ENCODE measurements at regions not wholly inside any gene's neighbourhood (a gene's known extent, or its start where the extent isn't known, plus 50 kb on each side); places are given as distances from the start of the nearest gene placed in this dataset.

DNA sequence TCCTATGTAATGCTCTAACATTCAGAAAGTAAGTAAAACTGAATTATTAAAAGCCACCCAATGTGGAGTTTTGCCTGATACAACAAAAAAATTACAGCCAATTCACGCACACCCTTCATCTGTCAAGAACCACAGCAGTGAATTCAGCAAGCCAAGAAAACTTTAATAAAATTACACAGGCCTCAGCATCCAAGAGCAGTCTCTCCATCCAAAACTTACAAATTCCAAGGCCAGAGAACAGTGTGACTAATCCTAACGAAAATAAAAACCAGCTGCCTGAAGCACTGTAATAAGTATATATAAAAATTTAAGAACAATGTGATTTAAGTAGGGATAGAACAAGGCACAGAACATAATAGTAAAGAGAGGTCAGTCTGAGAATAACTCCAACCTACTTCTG, 54.2 kb downstream of the SIX6 start:
- no peak overlapping the region for H3K4me3 Mint-ChIP-seq
- H3K27ac Mint-ChIP-seq, result no peak overlapping the region
- H3K27me3 Mint-ChIP-seq, result peaks cover 17% of the 10 kb centered on the region
- no peak for DNase-seq
- no peaks in the 10 kb centered on the region for H3K36me3 Mint-ChIP-seq (ENCODE audit: low read depth)
- H3K4me1 Mint-ChIP-seq, result no peaks in the 10 kb centered on the region
- ChIA-PET POLR2A (no interaction called here), CTCF (no interaction called here)
- H3K9me3 Mint-ChIP-seq, result no peaks in the 10 kb centered on the region

DNA sequence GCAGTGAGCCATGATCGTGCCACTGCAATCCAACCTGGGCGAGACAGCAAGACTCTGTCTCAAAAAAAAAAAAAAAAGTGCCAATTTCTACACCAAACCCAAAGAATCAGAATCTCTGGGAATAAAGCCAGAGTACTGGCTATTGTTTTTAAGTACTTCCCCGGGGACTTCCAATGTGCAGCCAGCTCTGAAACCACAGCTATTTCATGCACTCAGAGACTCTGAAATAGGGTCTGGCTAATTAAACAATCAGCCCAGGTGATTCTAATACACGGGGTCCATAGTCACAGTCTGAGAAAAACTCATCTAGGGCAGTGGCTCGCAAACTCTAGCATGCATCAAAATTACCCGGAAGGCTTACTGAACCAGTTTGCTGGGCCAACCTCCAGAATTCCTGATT, 56.3 kb downstream of the SIX6 start:
- H3K4me3 Mint-ChIP-seq, result no peak overlapping the region
- ChIA-PET CTCF (interaction anchor here (0.6 kb wide), 1 partner anchor 380 kb away, joined by 3 read pairs; no protein-coding TSS in a partner anchor), POLR2A (no interaction called here)
- no peaks in the 10 kb centered on the region for H3K9me3 Mint-ChIP-seq
- no peaks in the 10 kb centered on the region for H3K4me1 Mint-ChIP-seq
- H3K27ac Mint-ChIP-seq, result no peak overlapping the region
- no peak for DNase-seq
- no peaks in the 10 kb centered on the region for H3K36me3 Mint-ChIP-seq (ENCODE audit: low read depth)
- H3K27me3 Mint-ChIP-seq, result peaks cover 17% of the 10 kb centered on the region

DNA sequence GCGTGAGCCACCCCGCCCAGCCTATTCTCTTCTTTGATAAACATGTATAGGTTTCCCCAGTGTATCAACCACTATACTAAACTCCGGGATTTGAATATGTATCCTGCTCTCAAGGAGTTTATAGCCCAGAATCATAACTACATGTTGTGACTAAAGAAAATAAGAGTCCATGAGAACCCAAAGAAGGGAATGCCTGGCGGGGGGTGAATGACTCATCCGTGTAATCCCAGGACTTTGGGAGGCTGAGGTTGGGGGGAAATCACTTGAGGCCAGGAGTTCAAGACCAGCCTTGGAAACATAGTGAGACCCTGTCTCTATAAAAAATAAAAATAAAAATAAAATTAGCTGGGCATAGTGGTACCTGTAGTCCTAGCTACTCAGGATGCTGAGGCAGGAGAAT, 57.2 kb downstream of the SIX6 start:
- no peak overlapping the region for H3K4me3 Mint-ChIP-seq
- peaks cover 16% of the 10 kb centered on the region for H3K27me3 Mint-ChIP-seq
- CTCF ChIA-PET, result no interaction called here
- H3K36me3 Mint-ChIP-seq (ENCODE audit: low read depth), result no peaks in the 10 kb centered on the region
- DNase-seq, result no peak
- no peaks in the 10 kb centered on the region for H3K4me1 Mint-ChIP-seq
- POLR2A ChIA-PET, result no interaction called here
- no peaks in the 10 kb centered on the region for H3K9me3 Mint-ChIP-seq
- no peak overlapping the region for H3K27ac Mint-ChIP-seq

DNA sequence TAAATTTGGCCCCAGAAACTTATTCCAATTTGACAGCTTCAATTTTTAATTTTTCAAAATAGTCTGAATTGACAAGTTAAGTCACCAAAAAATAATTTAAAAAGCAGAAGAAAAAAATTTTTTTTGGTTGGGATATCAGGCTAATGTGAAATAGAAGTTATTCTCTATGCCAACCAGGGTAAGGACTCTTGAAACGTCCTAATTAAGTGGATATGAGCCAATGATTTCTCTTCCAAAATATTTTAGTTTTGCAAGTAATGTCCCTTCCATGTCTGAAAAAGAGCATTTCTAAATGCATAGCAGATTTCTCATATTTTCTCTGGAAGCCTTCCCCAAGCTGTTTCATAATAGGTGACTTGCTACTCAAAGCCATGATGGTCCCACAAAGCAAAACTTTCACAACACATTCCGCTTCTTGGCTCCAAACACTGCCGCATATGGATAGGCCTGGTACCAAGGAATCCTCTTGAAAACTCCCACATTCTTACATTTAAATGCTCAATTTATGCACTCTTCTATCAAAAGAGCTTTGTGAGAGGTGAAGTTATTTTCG, 65.1 kb downstream of the SIX6 start:
- Mint-ChIP-seq H3K36me3 (ENCODE audit: low read depth) (no peaks in the 10 kb centered on the region), H3K4me1 (no peaks in the 10 kb centered on the region), H3K27me3 (peaks cover 15% of the 10 kb centered on the region), H3K4me3 (no peak overlapping the region), H3K27ac (no peak overlapping the region), H3K9me3 (no peaks in the 10 kb centered on the region)
- DNase-seq, result no peak
- CTCF ChIA-PET, result no interaction called here
- POLR2A ChIA-PET, result no interaction called here

DNA sequence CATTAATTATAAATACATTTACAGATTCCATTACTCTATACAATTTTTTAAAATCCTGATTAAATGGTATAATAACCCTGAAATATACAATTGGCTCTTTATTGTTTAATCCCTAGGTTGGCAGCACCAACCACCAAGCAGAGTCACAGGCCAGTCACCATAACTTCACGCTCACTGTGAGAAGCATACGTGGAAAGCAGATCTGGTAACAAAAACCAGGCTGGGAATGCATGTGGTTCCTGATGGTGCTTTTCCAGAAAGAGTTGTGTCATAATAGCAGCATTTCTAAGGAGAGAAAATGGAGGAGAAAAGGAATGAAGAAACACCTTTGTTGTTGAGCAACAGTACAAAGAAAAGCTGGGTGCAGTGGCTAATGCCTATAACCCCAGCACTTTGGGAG, 66.1 kb downstream of the SIX6 start:
- ChIA-PET CTCF (interaction anchor here (1.3 kb wide), 1 partner anchor 19 kb away, joined by 3 read pairs; no protein-coding TSS in a partner anchor), POLR2A (no interaction called here)
- H3K9me3 Mint-ChIP-seq, result no peaks in the 10 kb centered on the region

DNA sequence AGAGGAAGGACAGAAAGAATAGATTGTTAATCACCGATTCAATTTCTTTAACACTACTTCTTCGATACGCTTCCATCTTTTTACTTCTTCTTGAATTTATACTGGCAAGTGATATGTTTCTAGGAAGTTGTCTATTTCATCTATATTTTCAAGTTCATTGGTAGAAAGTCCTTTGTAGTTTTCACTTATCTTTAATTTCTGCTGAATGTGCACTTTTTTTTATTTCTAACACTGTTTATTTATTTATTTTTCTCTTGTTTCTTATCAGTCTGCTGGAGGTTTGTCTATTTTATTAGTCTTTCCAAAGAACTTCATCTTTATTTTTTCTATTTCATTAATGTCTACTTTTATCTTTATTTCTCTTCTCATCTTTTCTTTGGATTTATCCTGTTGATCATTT, 63.6 kb downstream of the SIX1 start:
- Mint-ChIP-seq H3K4me3 (no peak overlapping the region), H3K9me3 (no peaks in the 10 kb centered on the region), H3K27me3 (peaks cover 20% of the 10 kb centered on the region), H3K4me1 (no peaks in the 10 kb centered on the region), H3K36me3 (ENCODE audit: low read depth) (no peaks in the 10 kb centered on the region), H3K27ac (no peak overlapping the region)
- POLR2A ChIA-PET, result no interaction called here
- CTCF ChIA-PET, result interaction anchor here (0.6 kb wide), 1 partner anchor 590 kb away, joined by 3 read pairs; no protein-coding TSS in a partner anchor
- DNase-seq, result no peak

More for the DNA sequence above, 66.1 kb downstream of the SIX6 start:
- no peaks in the 10 kb centered on the region for H3K4me1 Mint-ChIP-seq
- H3K36me3 Mint-ChIP-seq (ENCODE audit: low read depth), result no peaks in the 10 kb centered on the region
- H3K27me3 Mint-ChIP-seq, result peaks cover 21% of the 10 kb centered on the region
- no peak overlapping the region for H3K4me3 Mint-ChIP-seq
- no peak overlapping the region for H3K27ac Mint-ChIP-seq
- DNase-seq, result no peak

DNA sequence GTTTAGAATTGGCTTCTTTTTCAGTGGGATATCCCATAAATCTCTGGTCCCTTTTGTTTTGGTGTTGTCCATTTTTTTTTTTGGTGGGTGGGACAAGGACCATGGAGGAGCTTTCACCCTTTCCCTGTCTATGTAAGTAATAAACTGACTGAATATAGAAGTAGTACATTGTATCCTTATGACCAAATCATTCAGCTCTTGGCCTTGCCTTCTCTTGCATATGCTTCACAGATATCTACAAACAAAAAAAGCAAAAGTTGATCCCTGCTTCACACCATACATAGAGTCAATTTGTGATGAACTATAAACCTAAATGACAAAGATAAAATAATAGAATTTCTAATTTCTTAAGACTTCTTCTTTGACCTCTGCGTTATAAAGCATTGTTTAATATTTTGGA, 59.8 kb downstream of the SIX1 start:
- no peak overlapping the region for H3K27ac Mint-ChIP-seq
- no peaks in the 10 kb centered on the region for H3K36me3 Mint-ChIP-seq (ENCODE audit: low read depth)
- no peak for DNase-seq
- H3K9me3 Mint-ChIP-seq, result no peaks in the 10 kb centered on the region
- H3K4me3 Mint-ChIP-seq, result no peak overlapping the region
- POLR2A ChIA-PET, result no interaction called here
- peaks cover 24% of the 10 kb centered on the region for H3K27me3 Mint-ChIP-seq
- no peaks in the 10 kb centered on the region for H3K4me1 Mint-ChIP-seq
- CTCF ChIA-PET, result interaction anchor here (0.6 to 0.7 kb wide), 3 partner anchors 10 to 1093 kb away, joined by 3 to 6 read pairs (median 3); no protein-coding TSS in a partner anchor

DNA sequence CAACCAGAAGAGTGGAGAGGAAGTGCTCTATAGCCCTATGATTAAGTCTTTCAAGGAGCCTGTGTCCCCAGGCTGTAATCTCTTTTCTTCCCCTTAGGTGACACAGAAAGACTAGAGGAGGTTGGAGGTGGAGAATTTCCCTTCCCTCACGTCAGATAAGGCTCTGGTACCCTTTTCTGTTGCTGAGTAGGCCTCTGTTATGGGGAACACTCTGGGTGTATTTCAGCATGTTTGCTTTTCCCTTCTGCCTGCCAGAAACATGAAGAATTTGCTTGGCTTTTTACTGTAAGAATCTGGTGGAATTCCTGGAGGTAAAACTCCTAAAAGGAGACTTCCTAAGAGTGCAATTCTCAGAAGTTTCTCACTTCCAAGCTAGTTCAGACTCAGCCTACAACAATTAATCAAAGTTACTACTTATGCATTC, 58.3 kb downstream of the SIX1 start:
- POLR2A ChIA-PET, result interaction anchor here (0.7 kb wide), 1 partner anchor 487 kb away, joined by 3 read pairs; no protein-coding TSS in a partner anchor
- CTCF ChIA-PET, result no interaction called here

More for the DNA sequence above, 58.3 kb downstream of the SIX1 start:
- H3K9me3 Mint-ChIP-seq, result no peaks in the 10 kb centered on the region
- peaks cover 21% of the 10 kb centered on the region for H3K27me3 Mint-ChIP-seq
- H3K27ac Mint-ChIP-seq, result no peak overlapping the region
- H3K4me3 Mint-ChIP-seq, result no peak overlapping the region
- DNase-seq, result no peak
- no peaks in the 10 kb centered on the region for H3K36me3 Mint-ChIP-seq (ENCODE audit: low read depth)
- no peaks in the 10 kb centered on the region for H3K4me1 Mint-ChIP-seq

Data from activated CD4-positive, alpha-beta T cell treated with anti-CD3 and anti-CD28 coated beads, Interleukin-2, amount 10 ng/mL, durations not matched to agents 7 days and 5 days (primary cell).